Lower lobe of right lung (tissue), 2 donors: ENCODE measurements at regions not wholly inside any gene's neighbourhood (a gene's known extent, or its start where the extent isn't known, plus 50 kb on each side); places are given as distances from the start of the nearest gene placed in this dataset.

ENCODE experiments used
- ATAC-seq, 2 donors: fragments of 200-7000 bp; cut with Tn5 transposase; one replicate each; pipeline ENCODE4 v1.9.1; 2020 to 2022; ENCODE audit warnings: mild to moderate bottlenecking in 2 of 2, moderate library complexity in 2 of 2
- DNase-seq: peaks from one replicate; pipeline ENCODE4 v3.0.0-alpha.2; 2020
- H3K27ac ChIP-seq: fragments of 200-600 bp; one replicate; pipeline ENCODE4 v1.8.0; 2022
- H3K27me3 ChIP-seq: fragments of 200-600 bp; one replicate; pipeline ENCODE4 v1.8.0; 2022; ENCODE audit warnings: low read depth
- H3K36me3 ChIP-seq: fragments of 200-600 bp; one replicate; pipeline ENCODE4 v1.8.0; 2022; ENCODE audit warnings: mild to moderate bottlenecking
- H3K4me1 ChIP-seq: fragments of 200-600 bp; one replicate; pipeline ENCODE4 v1.8.0; 2022
- H3K4me3 ChIP-seq: fragments of 200-600 bp; one replicate; pipeline ENCODE4 v1.8.0; 2022; ENCODE audit warnings: mild to moderate bottlenecking
- H3K9me3 ChIP-seq: fragments of 200-600 bp; one replicate; pipeline ENCODE4 v1.8.0; 2022
- intact Hi-C: fragments of 100-400 bp; cut with DNase I; formaldehyde crosslinking; loops from one replicate; pipeline ENCODE4 v1.11.0; 2022
- TF ChIP-seq, protein P1 (sequence below): fragments of 200-600 bp; IDR thresholded peaks from one replicate; pipeline ENCODE4 v1.8.0; 2022; ENCODE audit warnings: antibody characterized with exemption, mild to moderate bottlenecking
- donor health status: DM: no; HTN: yes; CAD: no; lungs with severe emphysema.

DNA sequence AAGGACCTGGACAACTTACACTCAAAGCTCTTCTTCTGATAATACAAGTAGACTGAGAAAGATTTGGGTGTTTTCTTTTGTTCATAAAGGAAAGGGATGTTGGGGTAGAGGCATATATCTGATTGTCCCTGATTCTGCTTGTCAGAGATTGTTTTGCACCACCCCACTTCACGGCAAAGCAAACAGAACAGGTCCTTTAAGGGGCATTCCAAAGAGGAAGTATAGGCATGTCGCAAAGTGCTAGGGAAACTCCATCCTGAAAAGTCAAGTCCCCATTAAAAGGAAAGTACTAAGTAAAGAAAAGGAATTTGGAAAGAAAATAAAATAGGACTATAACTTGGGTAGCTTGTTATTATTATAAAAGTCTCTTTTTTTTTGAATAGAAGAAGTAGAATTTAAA lies 233.0 kb downstream of the DNAJB9 start:
- H3K36me3 ChIP-seq: no peaks in the 10 kb centered on the region
- DNase-seq: no peak
- H3K9me3 ChIP-seq: no peaks in the 10 kb centered on the region
- no peak overlapping the region for H3K4me3 ChIP-seq
- no peak overlapping the region for H3K27ac ChIP-seq
- H3K4me1 ChIP-seq: no peaks in the 10 kb centered on the region
- intact Hi-C loops: no loop called here
- H3K27me3 ChIP-seq: no peaks in the 10 kb centered on the region
- ATAC-seq: peak; percentile 61 to 72
- TF ChIP-seq, protein P1, sequence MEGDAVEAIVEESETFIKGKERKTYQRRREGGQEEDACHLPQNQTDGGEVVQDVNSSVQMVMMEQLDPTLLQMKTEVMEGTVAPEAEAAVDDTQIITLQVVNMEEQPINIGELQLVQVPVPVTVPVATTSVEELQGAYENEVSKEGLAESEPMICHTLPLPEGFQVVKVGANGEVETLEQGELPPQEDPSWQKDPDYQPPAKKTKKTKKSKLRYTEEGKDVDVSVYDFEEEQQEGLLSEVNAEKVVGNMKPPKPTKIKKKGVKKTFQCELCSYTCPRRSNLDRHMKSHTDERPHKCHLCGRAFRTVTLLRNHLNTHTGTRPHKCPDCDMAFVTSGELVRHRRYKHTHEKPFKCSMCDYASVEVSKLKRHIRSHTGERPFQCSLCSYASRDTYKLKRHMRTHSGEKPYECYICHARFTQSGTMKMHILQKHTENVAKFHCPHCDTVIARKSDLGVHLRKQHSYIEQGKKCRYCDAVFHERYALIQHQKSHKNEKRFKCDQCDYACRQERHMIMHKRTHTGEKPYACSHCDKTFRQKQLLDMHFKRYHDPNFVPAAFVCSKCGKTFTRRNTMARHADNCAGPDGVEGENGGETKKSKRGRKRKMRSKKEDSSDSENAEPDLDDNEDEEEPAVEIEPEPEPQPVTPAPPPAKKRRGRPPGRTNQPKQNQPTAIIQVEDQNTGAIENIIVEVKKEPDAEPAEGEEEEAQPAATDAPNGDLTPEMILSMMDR: no peak

DNA sequence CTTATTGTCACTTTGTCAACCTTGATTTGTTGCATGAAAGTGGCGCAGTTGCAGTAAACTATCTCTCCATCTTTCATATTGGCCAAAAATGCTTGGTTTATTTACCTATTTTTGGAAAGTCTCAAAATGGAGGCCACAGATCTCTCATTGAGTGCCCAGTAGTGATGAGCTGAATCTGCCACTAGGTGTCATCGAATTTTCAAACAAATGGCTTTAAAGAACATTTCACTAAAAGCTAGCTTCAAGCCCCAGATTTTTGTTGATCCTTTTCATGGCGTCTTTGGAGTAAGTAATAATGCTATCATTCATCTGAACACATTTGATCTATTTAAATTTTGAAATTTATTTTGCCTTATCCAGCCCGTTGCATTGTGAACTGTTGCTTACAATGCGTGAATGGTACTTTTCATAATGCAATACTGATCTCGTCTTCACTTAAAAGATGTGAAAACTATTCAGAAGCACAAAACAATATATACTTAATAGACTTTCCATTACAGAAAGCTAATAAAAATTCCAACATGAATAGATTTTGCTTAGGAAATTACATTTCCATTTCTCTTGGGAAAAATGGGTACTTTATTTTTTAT lies 236.2 kb downstream of the DNAJB9 start:
- Histone ChIP-seq H3K4me1 (no peaks in the 10 kb centered on the region), H3K27ac (no peak overlapping the region), H3K9me3 (no peaks in the 10 kb centered on the region), H3K36me3 (no peaks in the 10 kb centered on the region), H3K27me3 (no peaks in the 10 kb centered on the region), H3K4me3 (no peak overlapping the region)
- intact Hi-C loops: no loop called here
- ATAC-seq: no peak
- DNase-seq: no peak
- TF ChIP-seq, protein P1: peak; percentile 13

DNA sequence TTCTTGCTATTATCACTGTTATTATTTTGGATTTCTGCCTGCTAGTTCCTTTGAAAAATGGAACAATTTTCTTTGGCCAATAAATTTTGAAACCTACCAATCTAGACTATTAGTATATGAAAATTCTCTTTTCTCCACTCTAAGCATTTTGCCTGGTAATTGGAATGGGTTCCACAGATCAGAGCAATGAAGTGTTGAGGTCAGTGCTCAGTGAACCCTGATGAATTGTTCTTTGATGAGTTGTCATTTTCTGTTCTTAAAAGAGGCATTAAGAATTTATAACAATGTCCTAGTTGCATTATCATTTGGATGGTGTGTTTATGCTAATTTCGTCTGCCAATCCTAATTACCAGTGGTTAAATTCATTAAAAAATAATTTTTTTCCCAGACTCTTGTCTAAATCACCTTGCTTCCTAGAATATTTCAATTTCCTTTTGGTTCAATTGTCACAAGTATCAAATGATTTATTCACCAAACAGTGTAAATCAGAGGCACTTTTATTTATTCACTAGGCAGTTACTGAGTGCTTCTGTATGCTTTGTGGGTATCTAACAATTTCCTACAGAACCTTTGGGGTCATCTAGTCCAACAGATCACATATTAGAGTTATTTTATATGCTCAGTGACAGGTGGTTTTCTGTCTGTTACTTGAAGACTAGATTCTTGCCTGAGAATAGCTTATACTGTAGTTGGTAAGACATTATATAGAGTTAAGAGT lies 239.0 kb downstream of the DNAJB9 start:
- intact Hi-C loops: no loop called here
- TF ChIP-seq, protein P1: no peak
- no peak for DNase-seq
- no peaks in the 10 kb centered on the region for H3K36me3 ChIP-seq
- no peak overlapping the region for H3K4me3 ChIP-seq
- H3K27me3 ChIP-seq: no peaks in the 10 kb centered on the region
- no peak overlapping the region for H3K27ac ChIP-seq
- no peak for ATAC-seq
- no peaks in the 10 kb centered on the region for H3K9me3 ChIP-seq
- no peaks in the 10 kb centered on the region for H3K4me1 ChIP-seq

DNA sequence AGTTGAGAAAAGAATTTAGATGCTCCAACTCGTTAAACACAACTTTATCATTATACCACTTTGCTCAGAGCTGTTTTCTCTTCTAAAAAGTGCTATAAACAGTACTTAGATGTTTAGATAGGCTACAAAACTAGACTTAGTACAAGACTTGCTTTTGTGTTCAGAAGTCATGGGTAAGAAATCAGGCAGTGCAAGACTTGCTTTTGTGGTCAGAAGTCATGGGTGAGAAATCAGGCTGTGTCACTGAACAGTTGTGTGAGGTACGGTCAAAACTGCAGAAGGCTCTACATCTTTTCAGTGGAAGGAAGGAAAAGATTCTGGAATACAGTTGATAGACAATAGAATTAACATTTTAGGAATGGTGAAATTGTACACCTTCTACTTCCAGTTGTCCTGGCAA lies 239.7 kb downstream of the DNAJB9 start:
- Histone ChIP-seq H3K27ac (no peak overlapping the region), H3K4me1 (no peaks in the 10 kb centered on the region), H3K36me3 (no peaks in the 10 kb centered on the region), H3K27me3 (no peaks in the 10 kb centered on the region), H3K4me3 (no peak overlapping the region), H3K9me3 (no peaks in the 10 kb centered on the region)
- DNase-seq (no peak), ATAC-seq (no peak)
- intact Hi-C loops: no loop called here
- TF ChIP-seq, protein P1: no peak

DNA sequence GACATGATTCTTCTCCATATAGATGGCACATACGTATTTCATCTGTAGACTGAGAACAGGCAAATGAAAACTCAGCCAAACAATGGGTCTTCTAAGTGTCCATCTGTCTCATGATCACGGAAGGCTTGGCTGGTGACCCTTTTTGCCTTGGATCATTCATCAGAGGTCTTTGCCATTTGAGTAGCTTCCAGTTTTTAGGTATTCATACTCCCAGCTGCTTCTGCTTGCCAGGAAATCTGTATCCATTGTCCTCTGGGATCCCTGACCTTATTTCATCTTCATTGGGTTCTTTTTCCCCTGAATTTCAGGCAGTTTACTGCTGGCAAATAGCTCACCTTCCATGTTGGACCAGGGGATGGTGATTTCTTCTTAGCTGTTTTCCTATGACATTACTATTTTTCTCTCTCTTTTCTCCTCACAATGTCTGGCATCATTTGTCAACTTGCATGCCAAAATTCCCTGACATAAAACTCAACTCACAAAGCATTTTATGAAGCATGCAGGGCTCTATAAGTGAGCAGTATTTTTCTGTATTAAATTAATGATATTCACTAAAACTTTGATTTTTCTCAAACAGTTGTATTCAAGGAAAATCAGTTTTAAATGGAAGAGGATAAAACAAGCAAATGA lies 241.2 kb downstream of the DNAJB9 start:
- Histone ChIP-seq H3K4me1 (no peaks in the 10 kb centered on the region), H3K9me3 (no peaks in the 10 kb centered on the region), H3K36me3 (no peaks in the 10 kb centered on the region), H3K27me3 (no peaks in the 10 kb centered on the region), H3K4me3 (no peak overlapping the region), H3K27ac (no peak overlapping the region)
- intact Hi-C loops: no loop called here
- TF ChIP-seq, protein P1: no peak
- no peak for DNase-seq
- ATAC-seq: no peak
